ENCODE measurements at regions not wholly inside any gene's neighbourhood (a gene's known extent, or its start where the extent isn't known, plus 50 kb on each side); places are given as distances from the start of the nearest gene placed in this dataset.

DNA sequence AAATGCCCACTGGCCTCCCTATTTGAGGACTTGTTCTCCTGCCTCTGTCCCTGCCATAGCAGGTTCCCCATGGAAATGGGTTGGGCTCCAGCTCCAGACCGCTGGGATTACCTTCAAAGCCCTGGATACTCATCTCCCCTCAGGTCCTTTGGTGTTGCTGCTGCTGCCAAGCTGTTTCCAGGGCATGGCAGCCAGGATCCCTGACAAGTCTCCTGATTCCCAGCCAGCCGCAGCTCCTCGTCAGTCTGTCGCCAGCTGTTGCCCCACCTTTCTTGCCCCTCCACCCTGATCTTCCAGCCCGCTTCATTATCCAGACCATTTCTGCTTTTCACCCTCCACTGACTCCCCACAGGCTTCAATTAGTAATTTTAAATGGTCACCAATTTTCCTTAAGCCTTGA lies 68.3 kb upstream of the KCND3 start:
- no peaks in the 10 kb centered on the region for H3K36me3 ChIP-seq (ENCODE audit: insufficient read depth, insufficient read length, low read length)
- H3K4me1 ChIP-seq (ENCODE audit: insufficient read depth, insufficient read length), result peaks cover 3% of the 10 kb centered on the region
- TF ChIP-seq ZNF274 (IDR thresholded peaks at IDR 0.05; ENCODE audit: low read depth, low read length) (no peak), YY1 (IDR thresholded peaks at IDR 0.05; ENCODE audit: insufficient read depth, insufficient read length) (no peak), SUZ12 (IDR thresholded peaks at IDR 0.05; ENCODE audit: extremely low read depth, insufficient read depth, insufficient read length) (no peak)
- H3K9ac ChIP-seq (ENCODE audit: insufficient read length, low read depth), result no peak overlapping the region
- H3K9me3 ChIP-seq (ENCODE audit: insufficient read depth, low read length), result no peaks in the 10 kb centered on the region
- H3K4me3 ChIP-seq (ENCODE audit: insufficient read length, low read depth), result no peak overlapping the region
- no peaks in the 10 kb centered on the region for H3K27me3 ChIP-seq (ENCODE audit: insufficient read depth, insufficient read length)
- DNase-seq (ENCODE audit: low read depth, low spot score), result no peak

DNA sequence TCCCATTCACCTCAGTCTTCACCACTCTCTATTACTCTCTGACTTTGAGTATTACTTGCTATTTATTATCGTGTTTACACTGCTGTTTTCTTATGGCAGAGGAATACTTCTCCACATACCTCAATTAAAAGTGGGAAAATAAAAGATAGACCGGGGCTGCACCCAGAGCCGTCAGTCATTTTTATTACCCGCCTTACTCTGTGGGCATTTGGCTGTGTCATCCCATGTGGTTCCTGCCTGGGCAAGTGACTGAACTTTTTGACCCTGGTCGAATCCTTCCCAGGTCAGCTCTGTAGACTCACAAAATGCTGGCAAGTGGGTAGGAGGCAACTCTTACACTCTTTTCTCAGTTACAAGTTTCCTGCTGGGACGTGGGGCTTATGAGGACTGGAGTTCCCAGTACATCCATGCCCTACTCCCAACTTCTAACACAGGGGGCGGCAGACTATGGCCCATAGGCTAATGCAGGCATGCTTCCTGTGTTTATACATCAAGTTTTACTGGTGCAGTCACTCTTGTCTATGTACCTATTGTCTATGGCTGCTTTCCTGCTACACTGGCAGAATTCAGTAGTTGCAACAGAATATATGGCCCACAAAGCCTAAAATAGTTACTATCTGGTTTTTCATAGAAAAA lies 69.5 kb upstream of the KCND3 start:
- Histone ChIP-seq H3K4me3 (ENCODE audit: insufficient read length, low read depth) (no peak overlapping the region), H3K27me3 (ENCODE audit: insufficient read depth, insufficient read length) (no peaks in the 10 kb centered on the region), H3K9me3 (ENCODE audit: insufficient read depth, low read length) (peaks cover 11% of the 10 kb centered on the region; the same call in 1 of the 2 replicates), H3K9ac (ENCODE audit: insufficient read length, low read depth) (no peak overlapping the region), H3K36me3 (ENCODE audit: insufficient read depth, insufficient read length, low read length) (no peaks in the 10 kb centered on the region), H3K4me1 (ENCODE audit: insufficient read depth, insufficient read length) (peaks cover 3% of the 10 kb centered on the region)
- TF ChIP-seq SUZ12 (IDR thresholded peaks at IDR 0.05; ENCODE audit: extremely low read depth, insufficient read depth, insufficient read length) (no peak), YY1 (IDR thresholded peaks at IDR 0.05; ENCODE audit: insufficient read depth, insufficient read length) (no peak)
- no peak for DNase-seq (ENCODE audit: low read depth, low spot score)

DNA sequence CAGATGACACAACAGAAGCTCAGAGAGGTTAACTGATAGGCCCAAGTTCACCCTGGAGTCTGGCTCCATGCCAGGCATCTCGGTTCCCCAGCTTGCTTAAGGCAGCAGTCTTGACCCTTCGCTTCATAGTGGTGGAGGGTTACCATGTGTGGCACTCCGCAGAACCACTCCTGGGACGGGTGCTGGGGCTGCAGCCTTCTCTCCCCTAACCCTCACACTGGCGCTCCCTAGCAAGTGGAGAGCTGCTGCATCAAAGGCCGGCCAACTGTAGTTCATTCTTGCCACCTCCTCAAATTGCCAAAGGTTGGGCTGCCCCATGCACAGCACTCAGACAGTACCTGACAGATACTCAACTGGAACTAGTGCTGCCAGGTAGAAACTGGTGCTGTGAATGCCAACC lies 70.2 kb upstream of the KCND3 start:
- no peak for DNase-seq (ENCODE audit: low read depth, low spot score)
- no peak overlapping the region for H3K4me3 ChIP-seq (ENCODE audit: insufficient read length, low read depth)
- no peak for TF ChIP-seq ZNF274 (IDR thresholded peaks at IDR 0.05; ENCODE audit: low read depth, low read length)
- no peak for TF ChIP-seq SUZ12 (IDR thresholded peaks at IDR 0.05; ENCODE audit: extremely low read depth, insufficient read depth, insufficient read length)
- TF ChIP-seq YY1 (IDR thresholded peaks at IDR 0.05; ENCODE audit: insufficient read depth, insufficient read length), result no peak
- peaks cover 15% of the 10 kb centered on the region; the same call in 1 of the 2 replicates for H3K9me3 ChIP-seq (ENCODE audit: insufficient read depth, low read length)
- H3K9ac ChIP-seq (ENCODE audit: insufficient read length, low read depth), result no peak overlapping the region
- H3K27me3 ChIP-seq (ENCODE audit: insufficient read depth, insufficient read length), result no peaks in the 10 kb centered on the region
- peaks cover 3% of the 10 kb centered on the region for H3K4me1 ChIP-seq (ENCODE audit: insufficient read depth, insufficient read length)
- no peaks in the 10 kb centered on the region for H3K36me3 ChIP-seq (ENCODE audit: insufficient read depth, insufficient read length, low read length)

DNA sequence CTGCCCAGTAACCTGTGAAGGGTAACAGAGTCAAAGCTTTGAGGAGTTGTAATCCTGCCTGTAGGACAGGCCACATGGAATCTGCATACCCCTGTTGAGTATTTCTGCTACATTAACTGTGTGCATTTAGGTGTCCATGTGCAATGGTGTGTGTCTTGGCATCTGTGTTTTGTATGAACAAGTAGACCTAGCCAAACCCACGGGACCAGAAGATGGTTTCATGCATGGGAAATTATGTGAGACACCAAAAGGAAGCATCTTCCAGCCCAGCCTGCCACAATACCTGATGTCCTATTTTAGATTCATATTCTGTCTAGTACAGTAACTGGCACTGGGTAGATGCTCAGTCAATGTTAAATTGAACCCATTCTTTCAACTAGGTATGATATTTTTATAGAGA lies 70.8 kb upstream of the KCND3 start:
- TF ChIP-seq SUZ12 (IDR thresholded peaks at IDR 0.05; ENCODE audit: extremely low read depth, insufficient read depth, insufficient read length), result no peak
- no peak for TF ChIP-seq YY1 (IDR thresholded peaks at IDR 0.05; ENCODE audit: insufficient read depth, insufficient read length)
- TF ChIP-seq ZNF274 (IDR thresholded peaks at IDR 0.05; ENCODE audit: low read depth, low read length), result no peak
- Histone ChIP-seq H3K36me3 (ENCODE audit: insufficient read depth, insufficient read length, low read length) (no peaks in the 10 kb centered on the region), H3K4me3 (ENCODE audit: insufficient read length, low read depth) (no peak overlapping the region), H3K9ac (ENCODE audit: insufficient read length, low read depth) (no peak overlapping the region), H3K4me1 (ENCODE audit: insufficient read depth, insufficient read length) (peaks cover 3% of the 10 kb centered on the region), H3K27me3 (ENCODE audit: insufficient read depth, insufficient read length) (no peaks in the 10 kb centered on the region), H3K9me3 (ENCODE audit: insufficient read depth, low read length) (peaks cover 20% of the 10 kb centered on the region; the same call in 1 of the 2 replicates)
- no peak for DNase-seq (ENCODE audit: low read depth, low spot score)

DNA sequence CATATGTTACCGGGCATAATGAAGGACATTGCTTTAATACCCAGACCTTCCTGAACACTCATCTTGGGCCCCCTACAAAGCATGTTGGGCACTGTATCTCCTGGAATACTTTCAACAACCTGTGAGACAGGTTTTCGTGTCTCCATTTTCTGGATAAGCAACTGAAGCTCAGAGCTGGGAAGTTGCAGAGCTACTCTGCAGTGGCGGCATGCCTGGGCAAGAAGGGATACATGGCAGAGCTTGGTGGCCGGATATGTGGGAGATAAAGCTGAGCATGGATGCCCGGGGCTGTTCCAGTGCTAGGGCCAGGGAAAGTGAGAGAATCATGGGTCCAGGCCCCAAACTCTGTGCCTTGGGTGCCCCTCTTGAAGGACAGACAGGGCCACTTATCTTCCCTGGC lies 71.6 kb upstream of the KCND3 start:
- TF ChIP-seq ZNF274 (IDR thresholded peaks at IDR 0.05; ENCODE audit: low read depth, low read length) (no peak), SUZ12 (IDR thresholded peaks at IDR 0.05; ENCODE audit: extremely low read depth, insufficient read depth, insufficient read length) (no peak), YY1 (IDR thresholded peaks at IDR 0.05; ENCODE audit: insufficient read depth, insufficient read length) (no peak)
- H3K4me1 ChIP-seq (ENCODE audit: insufficient read depth, insufficient read length), result peaks cover 3% of the 10 kb centered on the region

DNA sequence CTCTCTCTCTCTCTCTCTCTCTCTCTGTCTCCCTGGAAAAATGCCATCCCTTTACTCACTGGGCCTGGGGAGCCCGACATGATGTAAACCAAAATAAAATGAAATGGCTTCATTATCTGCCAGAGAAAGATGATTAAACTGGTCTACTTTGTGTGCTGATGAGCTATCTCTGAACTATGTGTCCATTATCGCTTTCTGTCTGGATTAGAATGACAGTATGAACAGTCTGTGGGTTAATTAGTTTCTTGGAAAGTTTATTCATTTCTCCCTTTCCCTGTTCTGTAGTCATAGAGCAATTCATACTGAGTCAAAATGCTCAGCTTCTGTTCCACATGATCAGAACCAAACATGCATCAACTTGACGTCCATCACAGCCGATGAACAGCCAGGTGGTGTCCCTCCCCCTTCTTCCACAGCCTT lies 72.4 kb upstream of the KCND3 start:
- DNase-seq (ENCODE audit: low read depth, low spot score), result no peak
- no peak overlapping the region for H3K4me3 ChIP-seq (ENCODE audit: insufficient read length, low read depth)
- H3K9me3 ChIP-seq (ENCODE audit: insufficient read depth, low read length), result peaks cover 20% of the 10 kb centered on the region; the same call in 1 of the 2 replicates
- TF ChIP-seq ZNF274 (IDR thresholded peaks at IDR 0.05; ENCODE audit: low read depth, low read length) (no peak), SUZ12 (IDR thresholded peaks at IDR 0.05; ENCODE audit: extremely low read depth, insufficient read depth, insufficient read length) (no peak), YY1 (IDR thresholded peaks at IDR 0.05; ENCODE audit: insufficient read depth, insufficient read length) (no peak)
- no peaks in the 10 kb centered on the region for H3K36me3 ChIP-seq (ENCODE audit: insufficient read depth, insufficient read length, low read length)
- H3K27me3 ChIP-seq (ENCODE audit: insufficient read depth, insufficient read length), result no peaks in the 10 kb centered on the region
- peaks cover 3% of the 10 kb centered on the region for H3K4me1 ChIP-seq (ENCODE audit: insufficient read depth, insufficient read length)
- H3K9ac ChIP-seq (ENCODE audit: insufficient read length, low read depth), result no peak overlapping the region

More for the DNA sequence above, 71.6 kb upstream of the KCND3 start:
- no peaks in the 10 kb centered on the region for H3K27me3 ChIP-seq (ENCODE audit: insufficient read depth, insufficient read length)
- H3K9ac ChIP-seq (ENCODE audit: insufficient read length, low read depth), result no peak overlapping the region
- peaks cover 20% of the 10 kb centered on the region; the same call in 1 of the 2 replicates for H3K9me3 ChIP-seq (ENCODE audit: insufficient read depth, low read length)
- no peaks in the 10 kb centered on the region for H3K36me3 ChIP-seq (ENCODE audit: insufficient read depth, insufficient read length, low read length)
- H3K4me3 ChIP-seq (ENCODE audit: insufficient read length, low read depth), result no peak overlapping the region
- DNase-seq (ENCODE audit: low read depth, low spot score), result no peak

DNA sequence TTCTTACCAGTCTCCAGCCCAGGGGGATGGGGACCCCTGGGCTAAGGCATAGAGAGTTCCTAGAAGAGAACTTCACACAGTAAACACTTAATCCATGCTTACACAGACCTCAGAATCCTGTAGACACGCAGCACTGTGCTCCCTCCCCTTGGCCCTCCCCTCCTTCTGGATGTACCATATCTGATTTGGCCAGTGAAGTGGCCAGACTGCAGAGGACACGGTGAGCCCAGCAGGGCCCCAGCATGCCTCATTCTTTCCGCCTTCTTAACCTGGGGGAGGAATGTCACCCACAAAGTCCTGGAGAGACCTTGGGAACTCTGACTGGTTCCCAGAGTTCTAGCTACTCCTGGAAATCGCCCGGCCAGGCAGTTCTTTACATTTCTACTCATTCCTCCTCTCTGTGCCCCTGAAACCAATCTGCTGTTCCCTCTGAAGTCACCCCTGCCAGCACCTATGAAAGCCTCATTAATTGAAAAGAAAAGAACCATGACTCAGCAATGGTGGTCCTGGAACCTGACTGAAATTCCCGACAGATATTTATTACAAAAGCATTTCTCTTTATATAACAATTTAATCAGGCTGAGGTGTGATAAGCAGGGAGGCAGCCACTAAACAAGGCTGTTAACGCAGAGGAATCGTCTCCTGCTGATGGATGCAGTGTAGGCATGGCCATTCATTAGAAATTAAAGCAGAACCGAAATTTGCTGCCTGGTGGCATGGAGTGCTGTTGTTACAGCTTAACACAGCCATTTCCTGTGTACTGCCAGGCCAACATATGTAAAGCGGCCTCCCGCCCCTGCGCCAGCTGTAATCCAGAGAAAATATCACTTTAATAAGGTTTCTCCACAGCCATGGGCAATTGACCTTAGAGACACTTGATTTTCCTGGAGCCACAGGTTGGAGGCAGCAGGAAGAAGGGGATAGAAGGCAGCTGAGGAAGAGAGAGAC lies 74.6 kb upstream of the KCND3 start:
- Histone ChIP-seq H3K9ac (ENCODE audit: insufficient read length, low read depth) (no peak overlapping the region), H3K4me1 (ENCODE audit: insufficient read depth, insufficient read length) (no peaks in the 10 kb centered on the region), H3K36me3 (ENCODE audit: insufficient read depth, insufficient read length, low read length) (no peaks in the 10 kb centered on the region), H3K27me3 (ENCODE audit: insufficient read depth, insufficient read length) (no peaks in the 10 kb centered on the region), H3K4me3 (ENCODE audit: insufficient read length, low read depth) (no peak overlapping the region), H3K9me3 (ENCODE audit: insufficient read depth, low read length) (peaks cover 20% of the 10 kb centered on the region; the same call in 1 of the 2 replicates)
- TF ChIP-seq ZNF274 (IDR thresholded peaks at IDR 0.05; ENCODE audit: low read depth, low read length), result no peak
- DNase-seq (ENCODE audit: low read depth, low spot score), result no peak
